IMR-90 (cell line): ENCODE measurements at regions not wholly inside any gene's neighbourhood (a gene's known extent, or its start where the extent isn't known, plus 50 kb on each side); places are given as distances from the start of the nearest gene placed in this dataset.

Experiments
- ATAC-seq: fragments of 200-7000 bp; cut with Tn5 transposase; 2 replicates; pipeline ENCODE4 v1.9.1; 2020; ENCODE audit warnings: low read depth, mild to moderate bottlenecking, moderate library complexity
- BruUV-seq: library from RNA; stranded (reverse); fragments of 400-500 nt; replicated peaks from 2 replicates; lab custom pipeline; 2021; lab: Mats Ljungman, UMichigan
- CTCF ChIA-PET: fragments of 300-600 bp; formaldehyde crosslinking; extraction: SDS; loops from one replicate; lab custom pipeline; 2021; ENCODE audit warnings: antibody characterized with exemption; lab: Yijun Ruan, JAX
- POLR2A ChIA-PET: fragments of 300-600 bp; sonication (Branson Sonifier 250); formaldehyde crosslinking; loops from one replicate; lab custom pipeline; 2022; ENCODE audit warnings: antibody characterized with exemption; ENCODE audit not compliant: unreplicated experiment; lab: Charles Lee
- DNase-seq: peaks from one replicate; pipeline ENCODE4 v3.0.0; 2013
- H2AFZ ChIP-seq: replicated peaks from 2 replicates; pipeline ENCODE3; 2013; ENCODE audit warnings: low read length, mild to moderate bottlenecking; ENCODE audit not compliant: poor library complexity
- H2AK5ac ChIP-seq: 2 replicates; pipeline ENCODE4 v1.6.1; 2013; ENCODE audit warnings: low read depth, low read length, inconsistent platforms
- H2AK9ac ChIP-seq: replicated peaks from 2 replicates; pipeline ENCODE3; 2013; ENCODE audit warnings: mild to moderate bottlenecking, low read depth, low read length, moderate library complexity; ENCODE audit not compliant: poor library complexity
- H2BK120ac ChIP-seq: 2 replicates; pipeline ENCODE4 v1.6.1; 2013; ENCODE audit warnings: low read depth, low read length, inconsistent platforms
- H2BK15ac ChIP-seq: 3 replicates; pipeline ENCODE4 v1.6.1; 2013; ENCODE audit warnings: low read depth, low read length, inconsistent platforms
- H2BK20ac ChIP-seq: 2 replicates; pipeline ENCODE4 v1.6.1; 2013; ENCODE audit warnings: low read depth, mild to moderate bottlenecking, inconsistent platforms, low read length, moderate library complexity
- H2BK5ac ChIP-seq: 2 replicates; pipeline ENCODE4 v1.6.1; 2013; ENCODE audit warnings: mild to moderate bottlenecking, low read depth, low read length, inconsistent platforms; ENCODE audit not compliant: poor library complexity, severe bottlenecking
- H3K14ac ChIP-seq: replicated peaks from 2 replicates; pipeline ENCODE4 v1.6.1; 2013; ENCODE audit warnings: low read depth, low read length, inconsistent platforms
- H3K18ac ChIP-seq: 2 replicates; pipeline ENCODE4 v1.6.1; 2013; ENCODE audit warnings: low read depth, low read length, control low read depth
- H3K23ac ChIP-seq: 2 replicates; pipeline ENCODE4 v1.6.1; 2013; ENCODE audit warnings: low read depth, low read length, inconsistent platforms
- H3K27ac ChIP-seq: 2 replicates; pipeline ENCODE4 v1.5.1; 2013; ENCODE audit warnings: mild to moderate bottlenecking, control low read depth, low read length; ENCODE audit not compliant: insufficient read depth
- H3K27me3 ChIP-seq: 2 replicates; pipeline ENCODE4 v1.6.1; 2013; ENCODE audit warnings: low read length; ENCODE audit not compliant: control insufficient read depth, insufficient read depth
- H3K36me3 ChIP-seq: 2 replicates; pipeline ENCODE4 v1.6.1; 2013; ENCODE audit warnings: low read length, mixed read lengths; ENCODE audit not compliant: control insufficient read depth, insufficient read depth
- H3K4ac ChIP-seq: 2 replicates; pipeline ENCODE4 v1.6.1; 2013; ENCODE audit warnings: low read depth, low read length, inconsistent platforms
- H3K4me1 ChIP-seq: 2 replicates; pipeline ENCODE4 v1.6.1; 2013; ENCODE audit warnings: low read length, mixed read lengths; ENCODE audit not compliant: control insufficient read depth, insufficient read depth
- H3K4me2 ChIP-seq: 2 replicates; pipeline ENCODE4 v1.6.1; 2013; ENCODE audit warnings: low read depth, mild to moderate bottlenecking, control low read depth, low read length, moderate library complexity
- H3K4me3 ChIP-seq: 2 replicates; pipeline ENCODE4 v1.5.1; 2013; ENCODE audit warnings: low read depth, mild to moderate bottlenecking, control low read depth, low read length, moderate library complexity; ENCODE audit not compliant: insufficient read depth
- H3K56ac ChIP-seq: 2 replicates; pipeline ENCODE4 v1.6.1; 2013; ENCODE audit warnings: low read length, inconsistent platforms; ENCODE audit not compliant: insufficient read depth; ENCODE audit errors: extremely low read depth
- H3K79me1 ChIP-seq, 2 experiments: 2 replicates each; pipeline ENCODE4 v1.6.1; 2013; ENCODE audit warnings: low read length in 2 of 2, inconsistent platforms in 1 of 2, low read depth in 1 of 2
- H3K9ac ChIP-seq: 2 replicates; pipeline ENCODE4 v1.6.1; 2013; ENCODE audit warnings: low read depth, low read length, control low read depth
- H3K9me1 ChIP-seq: 2 replicates; pipeline ENCODE4 v1.6.1; 2013; ENCODE audit warnings: low read length, inconsistent platforms; ENCODE audit not compliant: insufficient read depth
- H3K9me3 ChIP-seq: 2 replicates; pipeline ENCODE4 v1.6.1; 2013; ENCODE audit warnings: low read length; ENCODE audit not compliant: control insufficient read depth, insufficient read depth
- H4K20me1 ChIP-seq: 2 replicates; pipeline ENCODE4 v1.6.1; 2013; ENCODE audit warnings: low read length, inconsistent platforms; ENCODE audit not compliant: insufficient read depth
- H4K5ac ChIP-seq: 2 replicates; pipeline ENCODE4 v1.6.1; 2013; ENCODE audit warnings: mild to moderate bottlenecking, low read depth, low read length, control low read depth
- H4K8ac ChIP-seq, 2 experiments: 2 replicates each; pipeline ENCODE4 v1.6.1; 2013; ENCODE audit warnings: low read depth in 2 of 2, low read length in 2 of 2, control low read depth in 1 of 2, inconsistent platforms in 1 of 2
- H4K91ac ChIP-seq: 2 replicates; pipeline ENCODE4 v1.6.1; 2013; ENCODE audit warnings: low read depth, low read length, inconsistent platforms; ENCODE audit not compliant: insufficient read depth
- CEBPB ChIP-seq: IDR thresholded peaks from 2 replicates; pipeline ENCODE4 v1.6.1; 2012; ENCODE audit warnings: low read depth, low read length, improper control_type of control experiment
- FOS ChIP-seq: fragments of 150-350 bp; IDR thresholded peaks from 2 replicates; pipeline ENCODE4 v1.6.1; 2016; ENCODE audit warnings: low read depth, low read length
- RFX5 ChIP-seq: IDR thresholded peaks from 2 replicates; pipeline ENCODE4 v1.8.0; 2012; ENCODE audit warnings: low read depth, mild to moderate bottlenecking, low read length, moderate library complexity
- WGBS, 2 experiments: methylation state at CpG; one replicate each; pipeline versions ENCODE4 v1.1.5 to v1.1.7; 2013; ENCODE audit warnings: missing lambda C conversion rate in 2 of 2; ENCODE audit not compliant: insufficient read length in 1 of 2; ENCODE audit errors: extremely low coverage in 2 of 2; 5-methylcytosine and 5-hydroxymethylcytosine counted together
- dilution Hi-C: fragments of 300-500 bp; cut with HindIII; formaldehyde crosslinking; loops from one replicate; pipeline ENCODE4 v1.14.3; 2018; ENCODE audit warnings: low sequenced_read_pairs; ENCODE audit not compliant: unreplicated experiment
- in situ Hi-C: fragments of 300-500 bp; cut with MboI; formaldehyde crosslinking; loops from 3 replicates; pipeline ENCODE4 v1.14.3; 2019; ENCODE audit warnings: low sequenced_read_pairs, inconsistent platforms, mixed read lengths
- intact Hi-C: fragments of 100-400 bp; cut with micrococcal nuclease; formaldehyde crosslinking; loops from 2 replicates; pipeline ENCODE4 v1.10.0; 2022
- TF ChIP-seq, protein P1 (sequence below): conservative IDR thresholded peaks from 2 replicates; pipeline ENCODE4 v1.5.1; 2012; ENCODE audit warnings: mild to moderate bottlenecking, low read depth, low read length, improper control_type of control experiment
- TF ChIP-seq, protein P2 (sequence below): fragments of 150-350 bp; IDR thresholded peaks from 2 replicates; pipeline ENCODE4 v1.6.1; 2017; ENCODE audit warnings: mild to moderate bottlenecking, antibody characterized with exemption, low read length, low read depth

DNA sequence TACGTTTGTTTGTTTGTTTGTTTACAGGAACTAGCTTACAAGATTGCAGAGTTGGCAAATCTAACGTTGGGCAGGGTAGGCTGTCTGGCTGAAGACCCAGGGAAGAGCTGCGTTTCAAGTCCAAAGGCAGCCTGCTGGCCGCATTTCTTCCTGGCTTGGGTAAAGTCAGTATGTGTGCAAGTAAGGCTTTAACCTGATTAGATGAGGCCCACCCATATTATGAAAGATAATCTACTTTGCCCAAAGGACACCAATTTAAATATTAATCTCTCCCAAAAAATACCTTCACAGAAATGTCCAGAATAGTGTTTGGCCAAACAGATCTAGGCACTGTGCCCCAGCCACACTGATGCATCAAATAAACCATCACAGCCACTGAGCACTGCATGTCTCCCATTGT is 228.9 kb upstream of the HABP2 start:
- CTCF ChIA-PET = no interaction called here
- in situ Hi-C loops = no loop called here

More for the DNA sequence above, 228.9 kb upstream of the HABP2 start:
- H3K4ac ChIP-seq = no peak overlapping the region
- ATAC-seq = no peak
- no peak overlapping the region for H3K14ac ChIP-seq
- TF ChIP-seq FOS (no peak), CEBPB (no peak), RFX5 (no peak)
- TF ChIP-seq, protein P1, sequence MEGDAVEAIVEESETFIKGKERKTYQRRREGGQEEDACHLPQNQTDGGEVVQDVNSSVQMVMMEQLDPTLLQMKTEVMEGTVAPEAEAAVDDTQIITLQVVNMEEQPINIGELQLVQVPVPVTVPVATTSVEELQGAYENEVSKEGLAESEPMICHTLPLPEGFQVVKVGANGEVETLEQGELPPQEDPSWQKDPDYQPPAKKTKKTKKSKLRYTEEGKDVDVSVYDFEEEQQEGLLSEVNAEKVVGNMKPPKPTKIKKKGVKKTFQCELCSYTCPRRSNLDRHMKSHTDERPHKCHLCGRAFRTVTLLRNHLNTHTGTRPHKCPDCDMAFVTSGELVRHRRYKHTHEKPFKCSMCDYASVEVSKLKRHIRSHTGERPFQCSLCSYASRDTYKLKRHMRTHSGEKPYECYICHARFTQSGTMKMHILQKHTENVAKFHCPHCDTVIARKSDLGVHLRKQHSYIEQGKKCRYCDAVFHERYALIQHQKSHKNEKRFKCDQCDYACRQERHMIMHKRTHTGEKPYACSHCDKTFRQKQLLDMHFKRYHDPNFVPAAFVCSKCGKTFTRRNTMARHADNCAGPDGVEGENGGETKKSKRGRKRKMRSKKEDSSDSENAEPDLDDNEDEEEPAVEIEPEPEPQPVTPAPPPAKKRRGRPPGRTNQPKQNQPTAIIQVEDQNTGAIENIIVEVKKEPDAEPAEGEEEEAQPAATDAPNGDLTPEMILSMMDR = no peak
- TF ChIP-seq, protein P2, sequence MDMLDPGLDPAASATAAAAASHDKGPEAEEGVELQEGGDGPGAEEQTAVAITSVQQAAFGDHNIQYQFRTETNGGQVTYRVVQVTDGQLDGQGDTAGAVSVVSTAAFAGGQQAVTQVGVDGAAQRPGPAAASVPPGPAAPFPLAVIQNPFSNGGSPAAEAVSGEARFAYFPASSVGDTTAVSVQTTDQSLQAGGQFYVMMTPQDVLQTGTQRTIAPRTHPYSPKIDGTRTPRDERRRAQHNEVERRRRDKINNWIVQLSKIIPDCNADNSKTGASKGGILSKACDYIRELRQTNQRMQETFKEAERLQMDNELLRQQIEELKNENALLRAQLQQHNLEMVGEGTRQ = no peak
- no peak overlapping the region for H4K91ac ChIP-seq
- no peak overlapping the region for H3K56ac ChIP-seq
- no peak overlapping the region for H2AFZ ChIP-seq
- no peaks in the 10 kb centered on the region for H3K36me3 ChIP-seq
- no peak overlapping the region for H2BK120ac ChIP-seq
- H3K4me2 ChIP-seq = no peak overlapping the region
- H2BK15ac ChIP-seq = no peak overlapping the region
- H4K5ac ChIP-seq = no peak overlapping the region
- H4K8ac ChIP-seq = no peak overlapping the region
- BruUV-seq = no TSS peak
- H3K4me1 ChIP-seq = peaks cover 2% of the 10 kb centered on the region; the same call in 1 of the 2 replicates
- no peak overlapping the region for H2AK9ac ChIP-seq
- dilution Hi-C loops = no loop called here
- POLR2A ChIA-PET = no interaction called here
- H3K79me1 ChIP-seq = no peaks in the 10 kb centered on the region
- H2AK5ac ChIP-seq = no peak overlapping the region
- no peaks in the 10 kb centered on the region for H4K20me1 ChIP-seq
- H3K27me3 ChIP-seq = peaks cover 23% of the 10 kb centered on the region
- no peak overlapping the region for H3K23ac ChIP-seq
- WGBS, 2 experiments = 20% methylated on average over 1 of the region's 4 CpGs; no CpG with 5 or more reads in 1 of the 2 experiments
- no peak overlapping the region for H3K18ac ChIP-seq
- no peak overlapping the region for H2BK20ac ChIP-seq
- H3K9me3 ChIP-seq = no peaks in the 10 kb centered on the region
- no peak overlapping the region for H3K27ac ChIP-seq
- H3K9ac ChIP-seq = no peak overlapping the region
- no peaks in the 10 kb centered on the region for H3K9me1 ChIP-seq
- no peak overlapping the region for H2BK5ac ChIP-seq
- H3K4me3 ChIP-seq = no peak overlapping the region
- intact Hi-C loops = no loop called here
- no peak for DNase-seq
